Activated CD4-positive, alpha-beta T cell treated with anti-CD3 and anti-CD28 coated beads, Interleukin-2, amount 50 U/mL, for 4 hours (primary cell): ENCODE measurements at regions not wholly inside any gene's neighbourhood (a gene's known extent, or its start where the extent isn't known, plus 50 kb on each side); places are given as distances from the start of the nearest gene placed in this dataset.

ENCODE experiments used
- DNase-seq, 2 experiments: peaks; one replicate each; pipeline ENCODE4 v3.0.0-alpha.2; 2020

GRCh38 chr4:19014594-19014993 lies 993.0 kb upstream of the LCORL start:
- no peak for DNase-seq

GRCh38 chr4:19010761-19011160 lies 989.2 kb upstream of the LCORL start:
- DNase-seq = no peak

DNA sequence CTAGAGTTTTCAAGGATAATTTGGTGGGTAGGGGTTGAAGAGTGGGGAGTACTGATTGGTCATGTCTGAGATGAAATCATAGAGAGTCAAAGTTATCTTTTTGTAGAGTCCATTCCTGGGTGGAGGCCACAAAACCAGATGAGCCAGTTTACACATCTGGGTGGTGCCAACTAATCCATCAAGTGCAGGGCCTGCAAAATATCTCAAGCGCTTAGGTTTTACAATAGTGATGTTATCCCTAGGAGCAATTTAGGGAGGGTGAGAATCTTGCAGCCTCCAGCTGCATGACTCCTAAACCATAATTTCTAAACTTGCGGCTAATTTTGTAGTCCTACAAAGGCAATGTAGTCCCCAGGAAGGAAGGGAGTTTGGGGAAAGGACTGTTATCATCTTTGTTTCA lies 988.3 kb upstream of the LCORL start:
- DNase-seq = no peak

- DNase-seq = no peak
Measured at GRCh38 chr4:19005211-19005610, 983.7 kb upstream of the LCORL start.

DNA sequence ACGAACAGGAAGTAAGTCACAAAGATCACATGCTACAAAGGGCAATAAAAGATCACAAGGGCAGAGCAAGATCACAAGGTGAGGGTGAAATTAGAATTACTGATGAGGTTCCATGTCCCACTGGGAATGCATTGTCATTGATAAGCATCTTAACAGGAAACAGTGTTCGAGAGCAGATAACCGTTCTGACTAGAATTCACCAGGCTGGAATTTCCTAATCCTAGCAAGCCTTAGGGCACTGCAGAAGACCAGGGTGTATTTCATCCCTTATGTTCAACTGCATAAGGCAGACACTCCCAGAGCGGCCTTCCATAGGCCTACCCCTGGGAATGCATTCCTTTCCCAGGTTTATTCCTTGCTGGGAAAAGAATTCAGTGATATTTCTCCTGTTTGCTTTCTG lies 980.6 kb upstream of the LCORL start:
- DNase-seq = no peak

- no peak for DNase-seq
Measured at GRCh38 chr4:18999595-18999994, 978.0 kb upstream of the LCORL start.

- DNase-seq = no peak
Measured at GRCh38 chr4:18981234-18981615, 959.7 kb upstream of the LCORL start.

GRCh38 chr4:18980516-18981233 lies 959.1 kb upstream of the LCORL start:
- DNase-seq = no peak

GRCh38 chr4:18976884-18977283 lies 955.3 kb upstream of the LCORL start:
- no peak for DNase-seq

DNA sequence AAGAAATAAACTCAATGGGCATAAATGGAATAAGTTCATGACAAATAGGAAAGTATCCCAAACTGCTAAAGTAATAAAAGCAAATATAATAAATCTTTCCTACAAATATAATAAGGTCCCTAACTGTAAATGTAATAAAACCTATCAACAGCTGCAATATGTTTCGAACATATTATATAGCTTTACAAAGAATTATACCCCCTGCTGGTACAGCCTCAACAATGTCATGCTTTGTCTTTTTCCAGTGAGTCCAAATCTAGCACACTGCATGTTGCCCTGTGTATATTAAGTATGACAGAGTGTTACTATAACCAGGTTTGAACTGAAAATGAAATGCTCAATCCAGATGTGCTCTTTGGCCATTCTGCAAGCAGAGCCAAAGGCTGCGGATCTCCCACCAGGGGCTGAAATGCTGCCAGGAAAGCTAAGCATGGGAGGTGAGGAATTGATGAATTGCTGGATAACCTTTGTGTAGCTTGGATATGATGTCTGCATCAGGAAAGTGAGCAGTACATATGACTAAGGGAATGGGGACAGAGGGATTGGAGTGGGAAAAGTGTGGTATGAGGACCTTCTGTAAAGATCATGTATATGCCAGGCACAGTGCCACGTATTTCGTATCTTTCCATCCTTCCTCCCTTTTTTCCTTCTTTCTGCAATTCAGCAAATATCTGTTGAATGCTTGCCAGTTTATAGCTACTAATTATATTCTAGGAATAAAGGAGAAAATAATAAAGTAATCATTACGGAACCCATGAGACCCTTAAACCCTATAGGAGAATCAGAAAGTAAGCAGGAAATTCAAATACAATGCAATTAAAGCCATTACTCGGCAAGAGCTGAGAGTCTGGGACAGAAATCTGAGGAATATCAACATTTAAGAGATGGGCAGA lies 954.6 kb upstream of the LCORL start:
- no peak for DNase-seq

DNA sequence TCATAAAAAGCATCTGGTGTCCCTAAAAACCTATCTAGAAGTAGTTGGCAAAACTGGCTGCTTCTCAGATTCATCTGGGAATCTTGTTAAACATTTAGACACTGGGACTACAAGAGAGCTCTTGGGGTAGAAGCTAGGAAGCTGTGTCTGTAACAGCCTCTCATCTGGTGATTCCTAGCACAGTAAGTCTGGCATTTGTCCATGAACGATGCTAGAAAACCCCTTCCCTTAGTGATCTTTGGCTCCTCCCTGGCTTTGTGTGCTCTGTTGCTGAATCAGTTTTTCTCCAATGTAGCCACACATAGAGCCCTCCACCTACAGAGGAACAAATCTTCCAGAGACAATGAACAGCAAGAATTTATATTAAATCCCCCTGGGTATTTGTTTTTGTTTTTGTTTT lies 951.7 kb upstream of the LCORL start:
- DNase-seq = no peak

- no peak for DNase-seq
Measured at GRCh38 chr4:18961879-18962278, 940.3 kb upstream of the LCORL start.

- no peak for DNase-seq
Measured at GRCh38 chr4:18961266-18961665, 939.7 kb upstream of the LCORL start.

DNA sequence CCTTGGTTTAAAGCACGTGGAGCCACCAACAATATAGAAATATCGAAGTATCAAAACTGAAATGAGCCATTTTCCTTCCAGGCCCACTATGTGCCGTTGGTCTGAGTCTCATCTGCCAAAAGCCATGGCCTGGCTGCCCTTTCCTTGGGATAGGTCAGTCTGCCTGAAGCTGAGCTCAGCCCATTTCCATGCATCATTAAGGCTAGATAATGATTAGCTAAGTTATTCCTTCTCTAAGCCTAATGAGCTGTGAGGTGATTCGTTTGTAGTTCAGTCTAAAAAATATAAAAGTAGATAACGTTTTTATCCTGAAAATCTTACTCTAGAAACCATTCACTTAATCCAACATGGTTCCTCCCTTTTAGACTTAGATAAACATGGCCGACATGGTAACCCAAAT lies 936.2 kb upstream of the LCORL start:
- DNase-seq = no peak

GRCh38 chr4:18954538-18954937 lies 933.0 kb upstream of the LCORL start:
- no peak for DNase-seq

DNA sequence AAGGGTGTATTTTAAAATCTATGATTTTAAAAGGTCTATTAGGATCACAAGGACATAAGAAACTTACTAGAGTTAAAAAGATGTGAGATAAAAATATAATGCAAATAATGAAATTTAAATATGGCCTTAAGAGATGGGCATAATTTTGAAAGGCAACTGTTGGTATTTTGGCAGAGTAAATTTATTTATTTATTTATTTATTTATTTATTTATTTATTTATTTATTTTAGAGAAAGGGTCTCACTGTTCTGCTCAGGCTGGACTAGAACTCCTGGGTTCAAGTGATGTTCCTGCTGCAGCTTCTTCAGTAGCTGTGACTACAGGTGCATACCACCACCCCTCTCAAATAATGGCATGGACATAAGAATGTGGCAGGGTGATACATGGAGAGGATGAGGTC lies 932.1 kb upstream of the LCORL start:
- no peak for DNase-seq

- DNase-seq = no peak
Measured at GRCh38 chr4:18945464-18945863, 923.9 kb upstream of the LCORL start.

GRCh38 chr4:18942874-18943273 lies 921.3 kb upstream of the LCORL start:
- DNase-seq = no peak

- DNase-seq = no peak
Measured at GRCh38 chr4:18938343-18939099, 917.0 kb upstream of the LCORL start.

GRCh38 chr4:18937746-18938145 lies 916.2 kb upstream of the LCORL start:
- no peak for DNase-seq

GRCh38 chr4:18937080-18937479 lies 915.5 kb upstream of the LCORL start:
- DNase-seq = no peak

DNA sequence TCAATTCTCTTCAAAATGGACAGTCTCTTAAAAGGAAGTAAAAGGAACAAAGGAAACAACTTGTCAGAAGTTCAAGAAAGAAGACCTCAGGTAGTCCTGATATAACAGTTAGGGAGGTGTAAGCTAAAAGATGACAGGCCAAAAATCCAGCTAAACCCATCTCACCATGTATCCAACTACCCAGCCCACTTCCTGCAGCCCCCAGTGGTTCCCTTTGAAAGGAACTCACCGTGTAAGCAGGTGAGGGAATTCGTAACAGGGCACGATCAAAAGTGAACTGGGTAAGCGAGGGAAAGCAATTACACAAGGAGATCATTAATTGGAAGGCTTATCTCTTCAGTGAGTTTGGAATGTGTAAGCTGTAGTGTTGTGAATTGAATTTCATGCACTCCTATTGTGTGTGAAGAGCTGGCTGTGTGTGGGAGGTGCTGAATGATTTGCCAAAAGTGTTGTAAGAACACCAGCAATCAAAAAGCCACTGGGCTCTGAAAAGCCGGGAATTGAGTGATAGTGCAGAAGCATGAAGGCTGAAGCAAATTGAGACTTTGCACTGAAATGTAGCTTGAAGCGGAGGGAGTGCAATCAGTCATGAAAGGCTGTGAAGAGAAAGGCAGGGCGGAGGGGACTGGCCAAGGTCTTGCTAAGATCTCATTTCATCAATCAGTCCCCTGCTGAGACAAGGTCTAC lies 914.2 kb upstream of the LCORL start:
- DNase-seq = no peak

DNA sequence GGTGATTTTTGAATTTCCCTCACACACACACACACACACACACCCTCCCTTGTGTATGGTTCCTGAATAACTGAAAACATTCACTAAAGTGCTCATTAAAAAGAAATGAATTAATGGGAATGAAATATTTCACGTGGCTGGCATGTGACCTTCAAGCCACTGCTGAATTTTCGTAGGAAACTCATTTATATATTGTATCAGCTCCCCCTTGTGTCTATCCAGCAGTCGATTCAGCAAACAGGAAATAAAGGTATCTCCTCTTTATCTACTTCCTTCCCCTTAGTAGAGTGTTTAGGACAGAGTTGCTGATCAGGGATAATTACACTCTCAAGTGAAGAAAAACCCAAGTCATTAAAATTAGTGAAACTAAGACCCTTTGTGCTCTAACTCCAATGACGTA lies 912.6 kb upstream of the LCORL start:
- no peak for DNase-seq
